Karpas-422 (cell line): ENCODE measurements at regions not wholly inside any gene's neighbourhood (a gene's known extent, or its start where the extent isn't known, plus 50 kb on each side); places are given as distances from the start of the nearest gene placed in this dataset.

Experiments
- DNase-seq: peaks from one replicate; pipeline ENCODE4 v3.0.0-alpha.2; 2015
- H2AFZ ChIP-seq: fragments of 200-600 bp; sonication (generic); 2 replicates; pipeline ENCODE4 v1.6.1; 2014; ENCODE audit warnings: antibody characterized with exemption, low read length, mixed read lengths
- H3K27ac ChIP-seq: fragments of 200-600 bp; sonication (generic); 2 replicates; pipeline ENCODE4 v1.5.1; 2014; ENCODE audit warnings: mild to moderate bottlenecking, low read length, moderate library complexity
- H3K27me3 ChIP-seq: fragments of 200-600 bp; sonication (generic); 2 replicates; pipeline ENCODE4 v1.6.1; 2014; ENCODE audit warnings: low read length, mixed read lengths
- H3K36me3 ChIP-seq: fragments of 200-600 bp; sonication (generic); 2 replicates; pipeline ENCODE4 v1.6.1; 2014; ENCODE audit warnings: low read length, mixed read lengths; ENCODE audit not compliant: insufficient read depth
- H3K4me1 ChIP-seq: fragments of 200-600 bp; sonication (generic); 2 replicates; pipeline ENCODE4 v1.6.1; 2014; ENCODE audit warnings: mild to moderate bottlenecking, low read length, mixed read lengths
- H3K4me2 ChIP-seq: fragments of 200-600 bp; sonication (generic); 2 replicates; pipeline ENCODE4 v1.6.1; 2014; ENCODE audit warnings: low read length, low read depth, mild to moderate bottlenecking; ENCODE audit not compliant: poor library complexity, severe bottlenecking
- H3K4me3 ChIP-seq: fragments of 200-600 bp; sonication (generic); 2 replicates; pipeline ENCODE4 v1.5.1; 2014; ENCODE audit warnings: mild to moderate bottlenecking, antibody characterized with exemption, low read length, mixed read lengths
- H3K79me2 ChIP-seq: fragments of 200-600 bp; sonication (generic); 2 replicates; pipeline ENCODE4 v1.6.1; 2014; ENCODE audit warnings: mild to moderate bottlenecking, low read length, mixed read lengths
- H3K9ac ChIP-seq: fragments of 200-600 bp; sonication (generic); 2 replicates; pipeline ENCODE4 v1.6.0; 2014; ENCODE audit warnings: low read length
- H3K9me2 ChIP-seq: fragments of 200-600 bp; sonication (generic), shearing (Covaris generic); replicated peaks from 2 replicates; pipeline ENCODE4 v1.6.0; 2014; ENCODE audit warnings: mild to moderate bottlenecking, low read length, moderate library complexity; ENCODE audit not compliant: insufficient read depth
- H3K9me3 ChIP-seq: fragments of 300-700, 200-600 bp; sonication (generic); 2 replicates; pipeline ENCODE4 v1.6.1; 2014; ENCODE audit warnings: low read length, mixed read lengths
- H4K20me1 ChIP-seq: fragments of 200-600 bp; sonication (generic); 2 replicates; pipeline ENCODE4 v1.6.1; 2014; ENCODE audit warnings: mild to moderate bottlenecking, antibody characterized with exemption, low read length, low read depth; ENCODE audit not compliant: insufficient read depth

GRCh38 chr18:60560071-60560470 is 187.5 kb upstream of the MC4R start:
- DNase-seq: no peak
- no peak overlapping the region for H2AFZ ChIP-seq
- no peaks in the 10 kb centered on the region for H3K27me3 ChIP-seq
- no peak overlapping the region for H3K9ac ChIP-seq
- H3K4me1 ChIP-seq: no peaks in the 10 kb centered on the region
- no peak overlapping the region for H3K4me3 ChIP-seq
- H3K27ac ChIP-seq: no peak overlapping the region
- no peaks in the 10 kb centered on the region for H3K9me2 ChIP-seq
- H3K79me2 ChIP-seq: no peaks in the 10 kb centered on the region
- H4K20me1 ChIP-seq: no peaks in the 10 kb centered on the region
- no peaks in the 10 kb centered on the region for H3K9me3 ChIP-seq
- H3K4me2 ChIP-seq: no peak overlapping the region
- no peaks in the 10 kb centered on the region for H3K36me3 ChIP-seq

- H3K9me3 ChIP-seq: no peaks in the 10 kb centered on the region
- no peaks in the 10 kb centered on the region for H4K20me1 ChIP-seq
- H3K9me2 ChIP-seq: no peaks in the 10 kb centered on the region
- no peak overlapping the region for H2AFZ ChIP-seq
- no peak for DNase-seq
- no peak overlapping the region for H3K27ac ChIP-seq
- no peaks in the 10 kb centered on the region for H3K4me1 ChIP-seq
- H3K4me3 ChIP-seq: no peak overlapping the region
- H3K36me3 ChIP-seq: no peaks in the 10 kb centered on the region
- no peaks in the 10 kb centered on the region for H3K79me2 ChIP-seq
- H3K9ac ChIP-seq: no peak overlapping the region
- no peak overlapping the region for H3K4me2 ChIP-seq
- no peaks in the 10 kb centered on the region for H3K27me3 ChIP-seq
Measured at GRCh38 chr18:60563082-60563481, 190.5 kb upstream of the MC4R start.

DNA sequence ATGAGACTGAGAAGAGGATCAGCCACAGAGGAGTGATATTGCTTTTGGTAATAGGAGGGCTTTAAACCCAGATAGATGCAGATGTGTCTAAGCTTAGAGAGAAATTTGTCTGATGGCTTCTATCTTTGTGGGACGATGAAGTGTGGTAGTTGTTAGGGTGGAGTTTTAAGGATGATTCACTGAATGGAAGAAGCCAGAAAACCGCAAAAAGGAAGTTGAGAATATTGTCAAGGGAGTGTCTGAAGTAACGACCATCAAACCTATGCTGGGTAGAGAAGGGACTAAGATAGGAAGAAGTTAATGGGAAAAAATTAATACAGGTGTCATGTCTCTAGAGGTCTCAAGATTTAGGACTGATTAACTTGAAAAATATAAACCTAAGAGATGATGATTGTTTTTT is 195.6 kb upstream of the MC4R start:
- no peaks in the 10 kb centered on the region for H3K9me2 ChIP-seq
- no peaks in the 10 kb centered on the region for H4K20me1 ChIP-seq
- H3K4me1 ChIP-seq: no peaks in the 10 kb centered on the region
- H3K36me3 ChIP-seq: no peaks in the 10 kb centered on the region
- H2AFZ ChIP-seq: no peak overlapping the region
- no peaks in the 10 kb centered on the region for H3K9me3 ChIP-seq
- DNase-seq: no peak
- H3K4me2 ChIP-seq: no peak overlapping the region
- no peak overlapping the region for H3K27ac ChIP-seq
- H3K4me3 ChIP-seq: no peak overlapping the region
- H3K9ac ChIP-seq: no peak overlapping the region
- H3K27me3 ChIP-seq: no peaks in the 10 kb centered on the region
- H3K79me2 ChIP-seq: no peaks in the 10 kb centered on the region

DNA sequence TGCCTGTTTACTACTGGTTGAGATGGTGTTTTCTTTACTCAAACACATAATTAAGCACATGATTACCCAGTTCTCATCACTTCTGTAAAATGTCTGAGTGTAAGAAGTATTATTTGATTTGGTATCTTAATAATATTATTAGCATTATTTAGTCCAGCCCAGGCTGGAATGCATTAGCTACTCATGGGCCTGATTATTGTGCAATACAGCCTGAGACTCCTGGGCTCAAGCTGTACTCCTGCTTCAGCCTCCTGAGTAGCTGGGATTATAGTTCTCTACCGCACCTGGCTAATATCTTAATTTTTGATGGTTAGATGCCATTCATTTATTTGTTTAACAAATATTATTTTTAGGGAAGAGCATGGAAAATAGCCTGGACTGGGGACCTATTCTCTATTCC is 197.6 kb upstream of the MC4R start:
- H3K79me2 ChIP-seq: no peaks in the 10 kb centered on the region
- no peaks in the 10 kb centered on the region for H3K9me2 ChIP-seq
- H3K36me3 ChIP-seq: no peaks in the 10 kb centered on the region
- H3K27me3 ChIP-seq: no peaks in the 10 kb centered on the region
- H3K4me3 ChIP-seq: no peak overlapping the region
- H2AFZ ChIP-seq: no peak overlapping the region
- DNase-seq: no peak
- H3K27ac ChIP-seq: no peak overlapping the region
- no peaks in the 10 kb centered on the region for H3K4me1 ChIP-seq
- H3K4me2 ChIP-seq: no peak overlapping the region
- no peaks in the 10 kb centered on the region for H4K20me1 ChIP-seq
- H3K9me3 ChIP-seq: no peaks in the 10 kb centered on the region
- H3K9ac ChIP-seq: no peak overlapping the region

GRCh38 chr18:60577457-60577856 is 204.9 kb upstream of the MC4R start:
- Histone ChIP-seq H3K9me2 (no peaks in the 10 kb centered on the region), H2AFZ (no peak overlapping the region), H3K9me3 (no peaks in the 10 kb centered on the region), H3K4me1 (no peaks in the 10 kb centered on the region), H3K4me2 (no peak overlapping the region), H3K4me3 (no peak overlapping the region), H4K20me1 (no peaks in the 10 kb centered on the region), H3K79me2 (no peaks in the 10 kb centered on the region), H3K27me3 (no peaks in the 10 kb centered on the region), H3K27ac (no peak overlapping the region), H3K9ac (no peak overlapping the region), H3K36me3 (no peaks in the 10 kb centered on the region)
- no peak for DNase-seq

GRCh38 chr18:60585670-60586069 is 213.1 kb upstream of the MC4R start:
- DNase-seq: no peak
- Histone ChIP-seq H3K79me2 (no peaks in the 10 kb centered on the region), H3K9me2 (no peaks in the 10 kb centered on the region), H3K27ac (no peak overlapping the region), H3K4me1 (no peaks in the 10 kb centered on the region), H3K9ac (no peak overlapping the region), H2AFZ (no peak overlapping the region), H3K4me3 (no peak overlapping the region), H3K9me3 (peaks cover 8% of the 10 kb centered on the region; the same call in 1 of the 2 replicates), H4K20me1 (no peaks in the 10 kb centered on the region), H3K27me3 (no peaks in the 10 kb centered on the region), H3K36me3 (no peaks in the 10 kb centered on the region), H3K4me2 (no peak overlapping the region)

GRCh38 chr18:60593249-60593648 is 220.7 kb upstream of the MC4R start:
- H3K4me3 ChIP-seq: no peak overlapping the region
- no peaks in the 10 kb centered on the region for H4K20me1 ChIP-seq
- H3K9me2 ChIP-seq: no peaks in the 10 kb centered on the region
- no peak overlapping the region for H3K27ac ChIP-seq
- DNase-seq: no peak
- H3K9me3 ChIP-seq: peaks cover 8% of the 10 kb centered on the region; the same call in 1 of the 2 replicates
- H3K79me2 ChIP-seq: no peaks in the 10 kb centered on the region
- no peaks in the 10 kb centered on the region for H3K27me3 ChIP-seq
- no peak overlapping the region for H3K4me2 ChIP-seq
- H3K36me3 ChIP-seq: no peaks in the 10 kb centered on the region
- no peaks in the 10 kb centered on the region for H3K4me1 ChIP-seq
- H3K9ac ChIP-seq: no peak overlapping the region
- no peak overlapping the region for H2AFZ ChIP-seq

DNA sequence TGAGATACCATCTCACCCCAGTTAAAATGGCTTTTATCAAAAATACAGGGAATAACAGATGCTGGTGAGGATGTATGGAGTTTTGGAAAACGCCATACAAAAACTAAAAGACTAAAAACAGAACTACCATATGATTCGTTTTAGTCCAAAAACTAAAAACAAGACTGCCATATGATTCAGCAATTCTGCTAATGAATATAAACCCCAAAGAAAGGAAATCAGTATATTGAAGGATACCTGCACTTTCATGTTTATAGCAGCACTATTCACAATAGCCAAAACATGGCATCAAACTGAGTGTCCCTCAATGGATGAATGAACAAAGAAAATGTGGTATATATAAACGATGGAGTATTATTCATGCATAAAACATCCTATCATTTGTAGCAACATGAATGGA is 224.4 kb upstream of the MC4R start:
- Histone ChIP-seq H3K9me2 (no peaks in the 10 kb centered on the region), H3K27me3 (no peaks in the 10 kb centered on the region), H3K4me3 (no peak overlapping the region), H2AFZ (no peak overlapping the region), H3K4me2 (no peak overlapping the region), H3K27ac (no peak overlapping the region), H3K9me3 (peaks cover 4% of the 10 kb centered on the region; the same call in 1 of the 2 replicates), H3K4me1 (no peaks in the 10 kb centered on the region), H4K20me1 (no peaks in the 10 kb centered on the region), H3K36me3 (no peaks in the 10 kb centered on the region), H3K9ac (no peak overlapping the region), H3K79me2 (no peaks in the 10 kb centered on the region)
- no peak for DNase-seq

- H3K4me2 ChIP-seq: no peak overlapping the region
- H3K79me2 ChIP-seq: no peaks in the 10 kb centered on the region
- no peaks in the 10 kb centered on the region for H3K9me2 ChIP-seq
- peaks cover 8% of the 10 kb centered on the region; the same call in 1 of the 2 replicates for H3K9me3 ChIP-seq
- H2AFZ ChIP-seq: no peak overlapping the region
- H3K9ac ChIP-seq: no peak overlapping the region
- no peaks in the 10 kb centered on the region for H3K27me3 ChIP-seq
- no peaks in the 10 kb centered on the region for H4K20me1 ChIP-seq
- no peak overlapping the region for H3K27ac ChIP-seq
- DNase-seq: no peak
- H3K4me3 ChIP-seq: no peak overlapping the region
- no peaks in the 10 kb centered on the region for H3K4me1 ChIP-seq
- H3K36me3 ChIP-seq: no peaks in the 10 kb centered on the region
Measured at GRCh38 chr18:60599267-60599666, 226.7 kb upstream of the MC4R start.
